HG03108 (cell line): ENCODE measurements at regions not wholly inside any gene's neighbourhood (a gene's known extent, or its start where the extent isn't known, plus 50 kb on each side); places are given as distances from the start of the nearest gene placed in this dataset.

Experiments
- ATAC-seq: cut with Tn5 transposase; IDR thresholded peaks from one replicate; pipeline ENCODE4 v1.9.1; 2021; ENCODE audit warnings: moderate library complexity; ENCODE audit not compliant: unreplicated experiment

DNA sequence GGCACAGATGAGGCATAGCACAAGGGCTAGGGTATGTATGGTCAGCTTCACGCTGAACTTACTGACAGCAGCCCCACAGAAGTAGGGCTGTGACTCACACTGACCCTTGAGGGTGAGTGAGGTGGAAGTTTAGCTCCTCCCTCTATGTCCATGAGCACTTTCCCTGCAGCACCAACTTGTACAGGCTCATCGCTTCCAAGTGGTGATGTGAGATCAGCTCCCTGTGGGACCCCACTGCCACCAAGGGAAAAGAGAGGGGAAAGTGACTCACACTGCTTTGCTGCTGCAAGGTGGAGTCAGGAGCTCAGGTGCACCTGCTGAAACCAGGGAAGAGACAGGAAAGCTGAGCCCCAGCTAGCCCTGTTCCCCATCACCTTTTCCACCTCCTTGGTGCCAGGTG lies 91.5 kb downstream of the TEX51 start:
- no peak for ATAC-seq

- no peak for ATAC-seq
Measured at GRCh38 chr2:126990605-126991532, 92.2 kb downstream of the TEX51 start.

GRCh38 chr2:126994340-126994777 lies 95.7 kb downstream of the TEX51 start:
- ATAC-seq = no peak

DNA sequence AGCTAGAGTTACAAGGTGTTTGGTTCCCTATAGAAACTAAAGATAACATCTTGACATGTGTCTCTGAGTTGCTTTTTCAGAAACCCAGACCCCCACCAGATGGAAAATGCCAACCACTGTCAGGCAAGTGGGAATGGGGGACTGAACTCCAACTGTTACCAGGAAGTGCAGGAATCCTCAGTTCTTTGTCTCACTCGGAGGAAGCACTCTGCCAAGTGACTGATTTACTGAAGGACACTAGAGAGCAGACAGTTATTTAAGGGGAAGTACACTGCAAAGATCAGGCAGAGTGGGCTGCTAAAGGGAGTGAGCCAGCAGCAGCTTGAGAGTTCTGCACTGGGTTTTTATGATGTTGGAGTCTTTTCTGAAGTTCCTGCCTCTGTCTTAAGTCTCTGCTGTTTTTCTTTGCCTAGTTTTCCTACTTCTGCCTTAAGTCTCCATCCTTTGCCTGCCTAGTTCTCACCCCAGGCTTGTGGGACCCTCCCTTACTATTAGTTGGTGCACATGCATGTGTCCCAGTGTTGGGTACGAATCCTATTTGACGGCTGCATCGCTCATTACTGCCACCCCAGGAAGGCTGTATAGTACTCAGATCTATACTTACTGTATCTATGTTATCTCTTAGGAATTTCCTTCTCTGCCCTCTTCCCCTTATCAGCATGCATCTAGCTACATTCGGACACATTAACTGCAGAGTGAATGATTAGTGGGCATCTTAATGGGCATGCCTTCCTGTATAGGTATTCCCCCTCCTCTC lies 97.1 kb downstream of the TEX51 start:
- ATAC-seq = no peak

GRCh38 chr2:126996378-126996699 lies 97.6 kb downstream of the TEX51 start:
- no peak for ATAC-seq
